Renal cortical epithelial cell (primary cell): ENCODE measurements at regions not wholly inside any gene's neighbourhood (a gene's known extent, or its start where the extent isn't known, plus 50 kb on each side); places are given as distances from the start of the nearest gene placed in this dataset.

Source experiments
- DNase-seq: peaks from one replicate; pipeline ENCODE4 v3.0.0-alpha.2; 2011; ENCODE audit warnings: low read depth

- no peak for DNase-seq
These were observed 57.3 kb upstream of the RUNX3 start for GRCh38 chr1:24987424-24987823.

- no peak for DNase-seq
These were observed 56.4 kb upstream of the RUNX3 start for GRCh38 chr1:24986372-24986965.

- no peak for DNase-seq
These were observed 55.7 kb upstream of the RUNX3 start for GRCh38 chr1:24985737-24986136.

DNA sequence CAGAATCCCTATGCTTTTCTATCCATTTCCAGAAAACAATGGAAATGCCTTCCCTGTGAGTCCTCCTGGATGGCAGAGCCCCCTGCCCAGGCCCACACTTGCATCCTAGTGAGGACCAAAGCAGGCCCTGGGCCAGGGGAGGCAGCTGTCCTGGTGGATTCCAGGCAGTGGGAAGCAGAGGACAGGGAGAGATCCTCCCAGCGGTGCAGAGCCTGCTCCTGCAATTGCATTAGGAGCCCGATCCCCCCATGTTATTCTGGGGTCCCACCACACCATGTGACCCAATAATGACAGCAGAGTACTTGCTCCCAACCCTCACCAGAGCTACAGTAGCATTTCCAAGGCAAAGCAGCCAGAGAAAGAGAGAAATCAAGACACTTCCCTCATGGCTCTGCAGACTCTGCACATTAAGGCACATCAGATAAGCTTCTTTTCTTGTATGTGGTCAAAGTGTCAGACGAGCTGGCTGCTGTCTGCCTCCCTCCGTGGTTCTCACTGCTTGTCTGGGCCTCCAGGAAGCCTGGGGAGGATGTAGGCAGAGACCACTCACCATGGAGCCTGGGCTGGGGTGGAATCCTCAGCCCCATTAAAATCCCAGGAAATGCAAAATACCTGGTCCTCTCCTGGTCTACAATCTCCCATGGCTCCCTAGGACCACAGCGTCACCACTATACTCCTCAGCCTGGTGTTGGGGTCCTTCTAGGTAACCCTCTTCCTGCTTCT lies 54.9 kb upstream of the RUNX3 start:
- no peak for DNase-seq

- DNase-seq, result no peak
These were observed 54.2 kb upstream of the RUNX3 start for GRCh38 chr1:24984300-24984699.

GRCh38 chr1:24983006-24983680 lies 53.1 kb upstream of the RUNX3 start:
- no peak for DNase-seq

DNA sequence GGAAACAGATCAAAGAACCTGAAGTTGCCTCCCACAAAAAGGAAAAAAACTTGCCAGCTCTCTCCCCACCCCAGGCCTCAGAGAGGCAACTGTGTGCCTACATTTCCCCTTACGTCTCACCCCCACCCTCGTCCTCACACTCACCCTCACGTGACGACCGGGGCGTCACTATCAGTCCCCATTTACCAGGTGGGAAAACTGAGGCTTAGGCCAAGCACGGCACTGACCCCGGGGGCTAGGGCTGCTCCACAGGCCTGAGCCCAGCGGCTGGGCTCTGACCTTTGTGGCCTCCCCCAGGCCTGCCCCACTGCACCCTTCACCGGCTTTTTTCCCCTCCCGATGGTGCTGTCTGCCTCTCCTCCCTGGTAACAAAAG lies 51.5 kb upstream of the RUNX3 start:
- DNase-seq, result no peak

- no peak for DNase-seq
These were observed 51.0 kb upstream of the RUNX3 start for GRCh38 chr1:24980836-24981630.
